ENCODE measurements at regions not wholly inside any gene's neighbourhood (a gene's known extent, or its start where the extent isn't known, plus 50 kb on each side); places are given as distances from the start of the nearest gene placed in this dataset.

GRCh38 chr2:17398770-17399169 lies 119.5 kb downstream of the RAD51AP2 start:
- TF ChIP-seq CTCF (optimal IDR thresholded peaks at IDR 0.05 in 1 of 3, IDR thresholded peaks at IDR 0.05 in 1 of 3, conservative IDR thresholded peaks at IDR 0.05 in 1 of 3; ENCODE audit: extremely low read depth in 1 of 3, insufficient read depth in 2 of 3, low read length in 3 of 3) (no peak), EZH2 (IDR thresholded peaks at IDR 0.05; ENCODE audit: low read length) (no peak)

GRCh38 chr2:17388798-17389197 lies 129.4 kb downstream of the RAD51AP2 start:
- H2AFZ ChIP-seq (ENCODE audit: control insufficient read depth, low read length) = no peak overlapping the region
- FAIRE-seq = no peak
- no peaks in the 10 kb centered on the region for H3K36me3 ChIP-seq (ENCODE audit: control insufficient read depth in 2 of 2, extremely low read depth in 1 of 2, insufficient read depth in 2 of 2, low read length in 2 of 2)
- no peak overlapping the region for H3K9ac ChIP-seq (ENCODE audit: control insufficient read depth, extremely low read depth, insufficient read depth, low read length)
- H3K9me1 ChIP-seq (ENCODE audit: control insufficient read depth, extremely low read depth, insufficient read depth, low read length) = no peaks in the 10 kb centered on the region
- dilution Hi-C loops (cut with MboI; ENCODE audit: extremely low pct_ligation_motif_present, low sequenced_read_pairs) = no loop called here
- H3K9me3 ChIP-seq (ENCODE audit: control insufficient read depth, low read depth, low read length) = no peaks in the 10 kb centered on the region
- H3K79me2 ChIP-seq (ENCODE audit: control insufficient read depth, insufficient read depth, low read length) = no peaks in the 10 kb centered on the region
- H3K4me1 ChIP-seq (ENCODE audit: control insufficient read depth, extremely low read depth, insufficient read depth, low read length) = no peaks in the 10 kb centered on the region
- H4K20me1 ChIP-seq (ENCODE audit: control insufficient read depth, extremely low read depth, insufficient read depth, low read length) = no peaks in the 10 kb centered on the region
- H3K4me3 ChIP-seq (ENCODE audit: control insufficient read depth in 2 of 3, extremely low read depth in 1 of 3, insufficient read depth in 2 of 3, low read depth in 1 of 3, low read length in 3 of 3) = no peak overlapping the region
- no peaks in the 10 kb centered on the region for H3K27me3 ChIP-seq (ENCODE audit: control insufficient read depth, extremely low read depth, insufficient read depth, low read length)
- H3K4me2 ChIP-seq (ENCODE audit: control insufficient read depth, extremely low read depth, insufficient read depth, low read depth, low read length) = no peak overlapping the region
- TF ChIP-seq EZH2 (IDR thresholded peaks at IDR 0.05; ENCODE audit: low read length) (no peak), CTCF (optimal IDR thresholded peaks at IDR 0.05 in 1 of 3, IDR thresholded peaks at IDR 0.05 in 1 of 3, conservative IDR thresholded peaks at IDR 0.05 in 1 of 3; ENCODE audit: extremely low read depth in 1 of 3, insufficient read depth in 2 of 3, low read length in 3 of 3) (no peak)
- no peak for DNase-seq (ENCODE audit: low read depth, low spot score)
- H3K27ac ChIP-seq (ENCODE audit: control insufficient read depth, insufficient read depth, low read length) = no peak overlapping the region

More at GRCh38 chr2:17398770-17399169, 119.5 kb downstream of the RAD51AP2 start:
- no peak overlapping the region for H3K4me3 ChIP-seq (ENCODE audit: control insufficient read depth in 2 of 3, extremely low read depth in 1 of 3, insufficient read depth in 2 of 3, low read depth in 1 of 3, low read length in 3 of 3)
- dilution Hi-C loops (cut with MboI; ENCODE audit: extremely low pct_ligation_motif_present, low sequenced_read_pairs) = no loop called here
- H3K9ac ChIP-seq (ENCODE audit: control insufficient read depth, extremely low read depth, insufficient read depth, low read length) = no peak overlapping the region
- no peaks in the 10 kb centered on the region for H3K36me3 ChIP-seq (ENCODE audit: control insufficient read depth in 2 of 2, extremely low read depth in 1 of 2, insufficient read depth in 2 of 2, low read length in 2 of 2)
- H3K4me1 ChIP-seq (ENCODE audit: control insufficient read depth, extremely low read depth, insufficient read depth, low read length) = no peaks in the 10 kb centered on the region
- H2AFZ ChIP-seq (ENCODE audit: control insufficient read depth, low read length) = no peak overlapping the region
- DNase-seq (ENCODE audit: low read depth, low spot score) = no peak
- H3K27me3 ChIP-seq (ENCODE audit: control insufficient read depth, extremely low read depth, insufficient read depth, low read length) = no peaks in the 10 kb centered on the region
- H3K9me1 ChIP-seq (ENCODE audit: control insufficient read depth, extremely low read depth, insufficient read depth, low read length) = no peaks in the 10 kb centered on the region
- no peaks in the 10 kb centered on the region for H4K20me1 ChIP-seq (ENCODE audit: control insufficient read depth, extremely low read depth, insufficient read depth, low read length)
- H3K79me2 ChIP-seq (ENCODE audit: control insufficient read depth, insufficient read depth, low read length) = no peaks in the 10 kb centered on the region
- no peaks in the 10 kb centered on the region for H3K9me3 ChIP-seq (ENCODE audit: control insufficient read depth, low read depth, low read length)
- no peak overlapping the region for H3K4me2 ChIP-seq (ENCODE audit: control insufficient read depth, extremely low read depth, insufficient read depth, low read depth, low read length)
- no peak for FAIRE-seq
- H3K27ac ChIP-seq (ENCODE audit: control insufficient read depth, insufficient read depth, low read length) = no peak overlapping the region
